ENCODE measurements at regions not wholly inside any gene's neighbourhood (a gene's known extent, or its start where the extent isn't known, plus 50 kb on each side); places are given as distances from the start of the nearest gene placed in this dataset.

DNA sequence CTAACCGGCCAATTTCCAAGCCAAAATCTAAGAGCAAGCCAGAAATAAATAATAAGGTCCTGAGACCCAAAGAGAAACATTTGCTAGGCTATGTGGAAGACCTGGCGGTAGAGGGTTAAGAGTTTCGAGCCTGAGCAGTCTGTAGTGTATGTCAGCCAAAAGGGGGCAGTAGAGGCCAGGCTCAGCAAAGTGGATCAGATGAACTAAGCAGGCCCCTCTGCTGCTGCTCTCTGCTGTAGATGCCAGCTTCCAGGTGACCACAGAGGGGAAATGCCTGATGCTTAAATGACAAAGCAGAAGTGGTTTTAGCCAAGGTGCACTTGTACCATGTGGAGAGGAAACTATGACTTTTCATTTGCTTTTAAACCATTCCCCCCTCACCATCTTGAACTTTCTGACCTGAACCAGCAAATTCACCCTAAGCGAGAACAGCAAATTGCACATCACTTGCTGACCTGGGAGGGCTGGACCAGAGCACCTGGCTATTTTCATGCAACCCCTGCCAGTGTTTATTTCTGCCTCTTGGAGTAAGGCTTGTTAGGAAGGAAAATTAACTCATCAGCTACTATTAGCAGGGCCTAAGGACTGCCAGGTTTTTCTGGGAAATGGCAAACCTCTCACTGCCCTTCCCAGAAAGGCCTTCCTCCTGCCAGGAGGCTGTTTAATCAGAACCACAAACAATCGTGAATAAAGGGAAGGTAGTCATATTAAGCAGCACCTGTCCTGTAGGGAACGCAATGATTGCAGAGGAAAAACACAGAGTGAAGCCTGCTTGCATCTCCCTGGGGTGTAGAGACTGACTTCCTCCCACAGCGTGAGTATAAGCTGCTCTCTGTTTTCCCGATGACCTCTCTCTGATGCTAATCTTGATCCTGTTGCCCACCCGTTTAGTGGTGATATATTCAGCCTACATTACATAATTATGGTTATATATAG lies 818.2 kb downstream of the TLR4 start:
- H3K4me3 ChIP-seq (ENCODE audit: low read depth, low read length): no peak overlapping the region
- DNase-seq (ENCODE audit: low read depth): peak; percentile 68
- TF ChIP-seq MAX (IDR thresholded peaks at IDR 0.05; ENCODE audit: low read depth, low read length) (no peak), MYC (IDR thresholded peaks at IDR 0.05; ENCODE audit: low read depth, low read length) (no peak), POLR2A (IDR thresholded peaks at IDR 0.05; ENCODE audit: extremely low read depth, insufficient read length) (no peak)
- TF ChIP-seq, protein P1, sequence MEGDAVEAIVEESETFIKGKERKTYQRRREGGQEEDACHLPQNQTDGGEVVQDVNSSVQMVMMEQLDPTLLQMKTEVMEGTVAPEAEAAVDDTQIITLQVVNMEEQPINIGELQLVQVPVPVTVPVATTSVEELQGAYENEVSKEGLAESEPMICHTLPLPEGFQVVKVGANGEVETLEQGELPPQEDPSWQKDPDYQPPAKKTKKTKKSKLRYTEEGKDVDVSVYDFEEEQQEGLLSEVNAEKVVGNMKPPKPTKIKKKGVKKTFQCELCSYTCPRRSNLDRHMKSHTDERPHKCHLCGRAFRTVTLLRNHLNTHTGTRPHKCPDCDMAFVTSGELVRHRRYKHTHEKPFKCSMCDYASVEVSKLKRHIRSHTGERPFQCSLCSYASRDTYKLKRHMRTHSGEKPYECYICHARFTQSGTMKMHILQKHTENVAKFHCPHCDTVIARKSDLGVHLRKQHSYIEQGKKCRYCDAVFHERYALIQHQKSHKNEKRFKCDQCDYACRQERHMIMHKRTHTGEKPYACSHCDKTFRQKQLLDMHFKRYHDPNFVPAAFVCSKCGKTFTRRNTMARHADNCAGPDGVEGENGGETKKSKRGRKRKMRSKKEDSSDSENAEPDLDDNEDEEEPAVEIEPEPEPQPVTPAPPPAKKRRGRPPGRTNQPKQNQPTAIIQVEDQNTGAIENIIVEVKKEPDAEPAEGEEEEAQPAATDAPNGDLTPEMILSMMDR (IDR thresholded peaks at IDR 0.05; ENCODE audit: low read depth, low read length): peak; percentile 68

GRCh38 chr9:118527261-118527660 lies 823.1 kb downstream of the TLR4 start:
- H3K4me3 ChIP-seq (ENCODE audit: low read depth, low read length): no peak overlapping the region
- DNase-seq (ENCODE audit: low read depth): no peak
- no peak for TF ChIP-seq MYC (IDR thresholded peaks at IDR 0.05; ENCODE audit: low read depth, low read length)
- TF ChIP-seq MAX (IDR thresholded peaks at IDR 0.05; ENCODE audit: low read depth, low read length): no peak
- TF ChIP-seq POLR2A (IDR thresholded peaks at IDR 0.05; ENCODE audit: extremely low read depth, insufficient read length): no peak
- TF ChIP-seq, protein P1 (IDR thresholded peaks at IDR 0.05; ENCODE audit: low read depth, low read length): no peak

DNA sequence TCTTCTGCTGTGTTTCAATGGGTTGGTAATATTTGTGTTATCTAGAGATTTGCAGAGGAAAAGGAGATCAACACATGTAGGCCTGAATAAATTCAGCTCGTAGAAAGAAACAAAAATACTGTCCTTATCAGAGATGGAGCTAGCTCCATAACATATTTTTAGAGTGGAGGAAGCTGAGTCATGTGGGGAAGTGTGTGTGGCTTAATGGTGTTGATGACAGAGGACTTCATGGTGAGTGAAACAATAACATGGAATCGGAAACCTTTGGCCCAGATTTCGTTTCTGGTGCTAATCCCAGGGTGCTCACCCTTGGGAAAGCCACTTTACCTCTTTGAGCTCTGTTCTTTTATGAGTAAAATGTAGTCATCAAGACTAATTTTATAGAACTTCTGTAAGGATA lies 825.0 kb downstream of the TLR4 start:
- no peak for TF ChIP-seq MYC (IDR thresholded peaks at IDR 0.05; ENCODE audit: low read depth, low read length)
- TF ChIP-seq POLR2A (IDR thresholded peaks at IDR 0.05; ENCODE audit: extremely low read depth, insufficient read length): no peak
- no peak for TF ChIP-seq MAX (IDR thresholded peaks at IDR 0.05; ENCODE audit: low read depth, low read length)
- TF ChIP-seq, protein P1 (IDR thresholded peaks at IDR 0.05; ENCODE audit: low read depth, low read length): no peak

DNA sequence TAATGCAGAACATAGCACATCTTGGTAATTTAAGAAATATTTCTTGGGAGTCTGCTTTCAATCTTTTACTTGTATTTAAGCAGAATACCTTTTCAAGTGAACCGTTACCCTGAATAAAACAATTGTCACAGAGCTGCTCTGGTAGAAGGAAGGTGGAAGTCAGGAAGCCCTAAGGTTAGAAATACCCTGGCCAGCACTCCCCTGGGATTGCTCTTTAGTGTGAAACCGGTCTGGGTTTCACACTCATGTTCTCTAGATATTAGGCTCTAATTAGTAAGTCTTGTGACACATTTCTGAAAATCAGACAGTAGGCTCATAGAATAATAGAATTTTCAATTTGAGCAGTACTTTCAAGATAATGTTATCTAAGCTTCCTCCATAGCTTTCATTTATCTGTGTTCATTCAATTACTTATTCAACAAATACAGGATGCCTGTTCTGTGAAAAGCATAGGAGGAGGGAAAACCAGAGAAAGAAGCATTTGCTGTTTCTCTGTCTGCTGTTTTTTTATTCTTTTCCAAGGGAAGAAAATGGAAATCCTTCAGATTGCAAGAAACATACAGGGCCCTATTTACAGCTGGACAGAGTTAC lies 825.5 kb downstream of the TLR4 start:
- TF ChIP-seq MAX (IDR thresholded peaks at IDR 0.05; ENCODE audit: low read depth, low read length) (no peak), MYC (IDR thresholded peaks at IDR 0.05; ENCODE audit: low read depth, low read length) (no peak)
- TF ChIP-seq, protein P1 (IDR thresholded peaks at IDR 0.05; ENCODE audit: low read depth, low read length): no peak
- no peak overlapping the region for H3K4me3 ChIP-seq (ENCODE audit: low read depth, low read length)
- no peak for DNase-seq (ENCODE audit: low read depth)

More for the DNA sequence above, 825.0 kb downstream of the TLR4 start:
- DNase-seq (ENCODE audit: low read depth): no peak
- no peak overlapping the region for H3K4me3 ChIP-seq (ENCODE audit: low read depth, low read length)

DNA sequence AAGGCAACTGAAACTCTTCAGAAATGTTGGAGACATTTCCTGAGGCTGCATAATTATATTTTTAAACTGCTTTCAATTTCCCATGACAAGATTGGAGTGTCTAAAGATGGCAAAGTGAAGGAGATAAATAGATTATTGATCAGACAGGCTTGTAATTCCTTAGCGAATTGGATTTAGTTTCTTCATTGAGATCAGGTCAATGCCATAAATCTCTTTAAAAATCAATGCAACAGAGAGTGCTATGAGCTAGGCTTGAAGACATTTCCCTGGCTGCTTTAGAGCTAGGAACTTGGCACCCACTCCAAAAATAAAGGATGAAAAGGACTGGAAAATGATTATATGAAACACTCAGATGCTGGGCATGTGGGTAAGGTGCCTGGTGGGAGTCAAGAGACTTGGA lies 828.4 kb downstream of the TLR4 start:
- no peak for TF ChIP-seq MYC (IDR thresholded peaks at IDR 0.05; ENCODE audit: low read depth, low read length)
- no peak for TF ChIP-seq MAX (IDR thresholded peaks at IDR 0.05; ENCODE audit: low read depth, low read length)
- no peak for TF ChIP-seq POLR2A (IDR thresholded peaks at IDR 0.05; ENCODE audit: extremely low read depth, insufficient read length)
- TF ChIP-seq, protein P1 (IDR thresholded peaks at IDR 0.05; ENCODE audit: low read depth, low read length): no peak
- no peak for DNase-seq (ENCODE audit: low read depth)
- no peak overlapping the region for H3K4me3 ChIP-seq (ENCODE audit: low read depth, low read length)
